HG02642 (cell line): ENCODE measurements at regions not wholly inside any gene's neighbourhood (a gene's known extent, or its start where the extent isn't known, plus 50 kb on each side); places are given as distances from the start of the nearest gene placed in this dataset.
"Not testable (repeated sequence)": the region's sequence is repeated elsewhere in the genome, so short reads cannot be mapped to it uniquely, and the experiment has no call there.

Experiments used
- ATAC-seq: cut with Tn5 transposase; IDR thresholded peaks from one replicate; pipeline ENCODE4 v1.9.1; 2021; ENCODE audit warnings: mild to moderate bottlenecking; ENCODE audit not compliant: unreplicated experiment, poor library complexity

- no peak for ATAC-seq
These were observed 597.0 kb downstream of the ETNK1 start for GRCh38 chr12:23221926-23222325.

GRCh38 chr12:23222801-23223200 lies 597.8 kb downstream of the ETNK1 start:
- ATAC-seq: no peak

- ATAC-seq: no peak
These were observed 603.1 kb downstream of the ETNK1 start for GRCh38 chr12:23228101-23228500.

GRCh38 chr12:23230899-23231298 lies 605.9 kb downstream of the ETNK1 start:
- ATAC-seq: no peak

GRCh38 chr12:23236066-23236780 lies 611.3 kb downstream of the ETNK1 start:
- no peak for ATAC-seq

- no peak for ATAC-seq
These were observed 611.8 kb downstream of the ETNK1 start for GRCh38 chr12:23236811-23237210.

- ATAC-seq: no peak
These were observed 613.2 kb downstream of the ETNK1 start for GRCh38 chr12:23238190-23238589.

- ATAC-seq: no peak
These were observed 614.0 kb downstream of the ETNK1 start for GRCh38 chr12:23238957-23239356.

GRCh38 chr12:23245186-23245585 lies 620.2 kb downstream of the ETNK1 start:
- no peak for ATAC-seq

GRCh38 chr12:23253191-23253590 lies 628.2 kb downstream of the ETNK1 start:
- ATAC-seq: no peak

GRCh38 chr12:23253910-23254309 lies 628.9 kb downstream of the ETNK1 start:
- not testable (repeated sequence) for ATAC-seq

GRCh38 chr12:23259558-23259957 lies 634.6 kb downstream of the ETNK1 start:
- no peak for ATAC-seq

GRCh38 chr12:23262670-23263069 lies 637.7 kb downstream of the ETNK1 start:
- ATAC-seq: no peak

GRCh38 chr12:23277831-23278230 lies 652.9 kb downstream of the ETNK1 start:
- ATAC-seq: no peak

GRCh38 chr12:23281295-23281694 lies 656.3 kb downstream of the ETNK1 start:
- ATAC-seq: no peak

GRCh38 chr12:23282701-23283100 lies 657.7 kb downstream of the ETNK1 start:
- ATAC-seq: no peak

GRCh38 chr12:23285764-23286530 lies 661.0 kb downstream of the ETNK1 start:
- not testable (repeated sequence) for ATAC-seq

- ATAC-seq: no peak
These were observed 658.7 kb downstream of the SOX5 start for GRCh38 chr12:23290627-23291330.

- no peak for ATAC-seq
These were observed 646.2 kb downstream of the SOX5 start for GRCh38 chr12:23303220-23303619.

GRCh38 chr12:23303821-23304220 lies 645.6 kb downstream of the SOX5 start:
- ATAC-seq: no peak

- no peak for ATAC-seq
These were observed 615.5 kb downstream of the SOX5 start for GRCh38 chr12:23333938-23334337.
